SKM-1 treated with dmso at 0.1 percent for 144 hours (cell line): ENCODE measurements at regions not wholly inside any gene's neighbourhood (a gene's known extent, or its start where the extent isn't known, plus 50 kb on each side); places are given as distances from the start of the nearest gene placed in this dataset.

Source experiments
- DNase-seq: peaks from one replicate; lab custom pipeline; 2025; ENCODE audit not compliant: unreplicated experiment; lab: John Stamatoyannopoulos, UW

- DNase-seq: no peak
These were observed 851.2 kb downstream of the GALC start for GRCh38 chr14:87141801-87142200.

- no peak for DNase-seq
These were observed 853.7 kb downstream of the GALC start for GRCh38 chr14:87139299-87139698.

GRCh38 chr14:87133073-87133801 is 859.7 kb downstream of the GALC start:
- DNase-seq: no peak

DNA sequence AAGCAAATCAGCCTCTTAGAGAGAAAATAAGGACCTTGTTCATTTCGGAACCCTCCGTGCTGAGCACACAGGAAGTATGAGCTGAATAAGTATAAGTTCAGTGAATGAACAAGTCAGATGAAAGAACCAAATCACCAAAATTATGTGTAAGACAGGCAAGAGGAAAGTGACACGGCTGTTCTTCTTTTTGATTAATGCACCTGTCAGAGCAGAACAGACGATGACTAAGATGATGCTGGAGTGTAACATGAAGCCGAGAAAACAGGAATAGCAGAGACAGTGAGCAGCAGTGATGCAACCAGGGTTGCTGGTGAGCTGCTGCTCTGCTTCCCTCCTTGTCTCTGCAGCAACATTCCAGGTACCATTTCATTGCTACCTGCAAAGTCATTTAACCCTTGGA is 861.1 kb downstream of the GALC start:
- DNase-seq: no peak

DNA sequence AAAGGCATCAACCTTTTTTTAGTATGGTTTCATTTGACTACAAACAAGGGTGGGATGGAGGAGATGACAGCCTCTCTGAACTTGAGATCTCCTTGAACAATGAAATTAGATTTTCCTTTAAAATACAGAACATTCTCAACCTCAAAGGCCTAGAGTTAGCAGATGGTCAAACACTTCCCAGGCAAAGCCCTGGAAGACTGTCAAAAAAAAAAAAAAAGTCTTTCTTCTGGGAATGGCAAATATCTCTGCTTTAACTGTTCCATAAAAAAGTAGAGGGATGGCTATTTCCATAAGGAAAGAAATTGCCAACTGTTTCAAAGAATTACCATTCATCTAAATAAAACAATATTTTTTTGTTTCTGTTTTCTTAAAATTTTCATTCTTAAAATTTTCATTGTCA is 870.8 kb downstream of the GALC start:
- no peak for DNase-seq

DNA sequence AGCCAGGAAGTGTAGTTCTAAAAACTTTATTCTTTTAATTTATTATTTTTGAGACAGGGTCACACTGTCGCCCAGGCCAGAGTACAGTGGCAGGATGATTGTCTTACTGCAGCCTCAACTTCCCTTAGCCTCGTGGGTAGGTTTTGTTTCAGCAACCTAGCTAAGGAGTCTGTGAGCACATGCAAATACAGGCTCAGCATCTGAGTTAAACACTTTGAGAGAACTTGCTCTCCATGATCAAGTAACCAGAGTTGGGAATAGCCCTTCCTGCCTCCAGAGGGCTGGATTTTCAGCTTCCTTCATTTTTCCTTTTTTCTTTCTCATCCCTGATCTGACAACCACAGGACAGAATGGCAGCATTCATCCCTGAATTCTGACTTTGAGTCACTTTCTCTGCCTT is 871.3 kb downstream of the GALC start:
- DNase-seq: no peak

GRCh38 chr14:87115234-87115633 is 877.7 kb downstream of the GALC start:
- DNase-seq: no peak

DNA sequence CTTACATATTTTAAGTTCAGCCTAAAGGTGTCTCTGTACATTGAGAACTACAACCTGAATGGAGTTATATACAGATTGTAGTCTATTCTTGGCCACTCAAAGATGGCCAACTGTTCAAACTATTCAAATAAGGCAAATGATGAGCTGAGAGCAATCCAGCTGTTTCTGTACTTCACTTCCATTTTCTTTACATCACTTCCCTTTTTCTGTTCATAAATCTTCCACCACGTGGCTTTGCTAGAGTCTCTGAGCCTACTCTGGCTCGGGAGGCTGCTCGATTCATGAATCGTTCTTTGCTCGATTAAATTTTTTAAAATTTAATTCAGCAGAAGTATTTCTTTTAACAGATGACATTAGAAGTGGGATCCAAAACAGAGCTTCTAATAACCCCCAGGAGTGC is 879.7 kb downstream of the GALC start:
- no peak for DNase-seq

DNA sequence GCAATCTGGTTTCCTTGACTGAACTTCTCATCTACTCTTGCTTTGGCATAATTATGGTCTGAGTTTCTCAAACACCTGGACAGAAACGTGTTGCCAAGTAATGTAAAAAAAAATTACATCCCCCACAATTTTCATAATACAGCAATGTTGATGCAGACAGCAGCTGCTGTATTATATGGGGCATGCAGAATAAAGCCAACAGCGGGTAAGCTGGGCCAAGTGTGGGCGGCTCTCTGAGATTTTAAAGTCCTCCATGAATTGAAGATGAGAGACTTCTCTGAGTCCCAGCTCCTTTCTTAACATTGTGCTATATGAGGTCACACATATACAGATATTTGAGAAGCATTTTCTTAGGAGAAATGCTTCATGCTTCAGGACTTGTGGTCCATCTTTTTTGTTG is 881.2 kb downstream of the GALC start:
- DNase-seq: no peak

- no peak for DNase-seq
These were observed 881.9 kb downstream of the GALC start for GRCh38 chr14:87111126-87111525.

DNA sequence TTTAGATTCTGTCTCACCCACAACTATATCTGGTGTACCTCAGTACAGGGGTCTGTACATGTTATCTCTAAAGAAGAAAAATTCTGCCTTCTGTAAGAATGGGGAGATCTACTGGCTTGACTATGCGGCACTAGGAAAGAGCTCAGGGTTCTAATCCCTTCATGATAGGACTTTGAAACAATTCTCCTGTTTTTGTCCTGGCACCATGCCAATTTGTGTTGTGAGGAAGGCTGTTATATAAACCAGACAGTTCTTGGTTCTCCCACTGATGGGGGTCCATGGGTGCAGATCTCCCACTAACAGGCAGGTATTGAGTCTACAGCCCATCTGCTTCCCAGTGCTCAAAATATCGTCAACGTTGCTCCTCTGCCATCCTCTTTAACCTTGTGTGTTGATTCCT is 883.7 kb downstream of the GALC start:
- no peak for DNase-seq

DNA sequence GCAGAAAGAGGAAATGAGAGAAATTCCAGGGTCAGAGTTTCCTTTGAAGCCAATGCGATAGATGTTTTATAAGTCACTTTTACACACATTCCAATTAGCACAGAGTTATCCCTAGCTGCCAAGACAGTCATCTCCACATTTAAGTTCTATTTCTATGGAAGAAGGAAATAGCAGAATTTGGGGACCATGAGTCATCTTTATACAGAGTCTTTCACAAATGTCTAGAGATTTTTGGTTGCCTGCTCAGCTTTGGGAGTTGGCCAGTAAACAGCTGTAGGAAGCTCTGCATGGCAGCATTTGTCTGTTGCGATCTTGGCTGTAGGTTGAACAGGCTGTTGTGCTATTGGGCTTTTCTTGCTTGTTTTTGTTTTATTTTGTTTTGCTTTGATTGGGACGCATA is 884.3 kb downstream of the GALC start:
- no peak for DNase-seq

- DNase-seq: no peak
These were observed 890.1 kb downstream of the GALC start for GRCh38 chr14:87102811-87103378.

GRCh38 chr14:87097015-87097414 is 896.0 kb downstream of the GALC start:
- DNase-seq: no peak

DNA sequence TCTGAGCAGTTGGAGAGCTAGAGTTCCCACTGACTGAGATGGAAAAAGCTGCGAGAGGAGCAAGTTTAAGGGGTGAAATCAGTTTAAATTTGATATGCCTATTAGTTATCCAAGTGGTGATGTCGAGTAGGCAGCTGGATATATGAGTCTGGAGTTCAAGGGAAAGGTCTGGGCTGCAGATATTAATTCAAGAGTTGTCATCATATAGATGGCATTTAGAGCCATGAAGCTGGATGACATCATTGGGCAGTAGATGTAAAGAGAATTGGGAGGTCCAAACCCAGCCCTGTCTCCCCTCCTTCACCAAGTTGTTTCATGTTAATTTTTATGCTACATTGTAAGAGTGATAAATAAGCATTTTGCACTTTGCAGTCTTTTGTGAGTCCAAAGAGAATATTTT is 898.1 kb downstream of the GALC start:
- no peak for DNase-seq

DNA sequence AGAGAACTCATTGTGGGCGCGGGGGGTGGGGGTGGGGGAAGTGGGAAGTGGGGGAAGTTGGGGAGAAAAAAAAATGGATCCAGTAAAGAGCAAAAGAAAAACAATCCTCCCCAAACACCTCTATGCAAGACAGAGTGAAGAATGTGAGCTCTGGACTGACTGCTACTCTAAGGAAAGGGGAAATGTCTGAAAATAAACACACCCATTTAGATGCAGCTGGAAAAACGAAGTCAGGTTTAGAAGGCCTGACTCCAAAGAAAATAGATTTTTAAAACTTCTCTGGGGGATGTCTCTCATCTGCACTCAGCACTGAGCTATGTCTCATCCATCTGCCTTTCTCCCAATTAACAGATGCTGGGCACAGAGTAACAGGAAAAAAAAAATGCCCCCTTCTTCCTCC is 904.4 kb downstream of the GALC start:
- no peak for DNase-seq

DNA sequence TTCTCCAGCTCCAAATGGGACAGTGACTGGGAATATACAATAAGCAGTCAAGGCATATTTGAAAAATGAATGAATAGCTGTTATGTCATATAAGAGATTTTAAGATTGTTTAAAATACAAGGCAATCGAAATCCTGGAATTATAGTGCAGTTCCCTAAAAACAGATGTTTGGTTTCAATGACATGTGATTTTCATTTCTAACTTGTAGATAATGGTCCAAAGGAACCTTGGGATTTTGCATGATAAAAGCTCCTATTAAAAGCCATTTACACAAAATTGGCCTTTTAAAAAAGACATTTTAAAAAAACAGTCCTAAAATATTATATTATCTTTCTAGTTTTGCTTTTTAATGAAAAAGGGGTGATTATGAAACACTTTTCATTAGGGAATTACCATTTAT is 905.1 kb downstream of the GALC start:
- DNase-seq: no peak

DNA sequence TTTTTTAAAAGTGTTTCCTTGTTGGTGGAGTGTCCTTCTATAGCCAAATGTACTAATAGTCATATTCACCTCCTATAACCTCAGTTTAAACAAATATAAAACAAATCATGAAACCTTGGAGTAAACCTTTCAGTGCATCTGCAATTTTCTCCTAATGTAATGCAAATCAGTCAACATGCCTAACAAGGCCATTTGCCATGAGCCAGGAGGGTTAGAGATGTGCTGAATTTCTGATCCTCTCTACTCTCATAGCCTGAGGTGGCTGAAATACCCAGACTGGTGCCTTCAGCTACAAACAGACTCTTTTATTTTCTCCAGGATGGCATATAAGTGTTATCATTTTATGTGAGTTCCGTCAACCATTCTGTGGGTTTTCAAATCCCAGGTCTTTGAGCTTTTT is 908.1 kb downstream of the GALC start:
- no peak for DNase-seq

DNA sequence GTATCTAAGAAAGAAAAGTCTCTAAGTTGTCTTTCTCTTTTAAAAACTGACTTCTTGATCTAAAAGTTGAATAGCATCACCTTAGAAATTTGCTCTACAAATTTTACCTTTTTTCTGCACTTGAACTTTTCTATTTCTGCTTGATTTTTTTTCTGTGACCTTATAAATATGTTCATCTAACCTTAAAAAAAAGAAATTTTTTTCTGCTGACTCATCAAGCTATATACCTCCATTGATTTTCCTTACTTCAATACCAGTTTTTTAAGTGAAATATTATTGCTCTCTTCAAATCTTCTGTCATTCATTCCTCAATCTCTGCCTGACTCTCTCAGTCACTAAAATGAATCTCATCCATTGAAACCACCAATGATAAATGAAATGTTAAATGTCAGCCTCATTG is 910.1 kb downstream of the GALC start:
- no peak for DNase-seq

DNA sequence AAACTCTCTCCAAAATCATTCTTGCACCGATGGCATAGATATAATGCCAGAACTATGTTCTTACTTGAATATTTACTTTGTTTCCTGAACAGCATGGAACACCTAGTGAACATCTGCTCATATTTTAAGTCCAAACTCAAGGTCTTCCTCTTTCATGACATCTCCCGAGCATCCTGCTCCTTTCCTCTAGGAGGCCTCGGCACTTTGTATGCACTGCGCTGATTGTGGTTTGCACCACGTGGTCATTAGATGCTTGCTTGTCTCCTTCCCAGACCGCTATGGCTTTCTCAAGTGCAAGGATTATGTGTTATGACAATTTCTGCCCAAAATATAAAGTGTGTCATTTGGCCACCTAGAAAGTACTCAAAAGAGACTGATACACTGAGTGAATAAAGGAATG is 912.0 kb downstream of the GALC start:
- DNase-seq: no peak

GRCh38 chr14:87080146-87080545 is 912.8 kb downstream of the GALC start:
- no peak for DNase-seq

DNA sequence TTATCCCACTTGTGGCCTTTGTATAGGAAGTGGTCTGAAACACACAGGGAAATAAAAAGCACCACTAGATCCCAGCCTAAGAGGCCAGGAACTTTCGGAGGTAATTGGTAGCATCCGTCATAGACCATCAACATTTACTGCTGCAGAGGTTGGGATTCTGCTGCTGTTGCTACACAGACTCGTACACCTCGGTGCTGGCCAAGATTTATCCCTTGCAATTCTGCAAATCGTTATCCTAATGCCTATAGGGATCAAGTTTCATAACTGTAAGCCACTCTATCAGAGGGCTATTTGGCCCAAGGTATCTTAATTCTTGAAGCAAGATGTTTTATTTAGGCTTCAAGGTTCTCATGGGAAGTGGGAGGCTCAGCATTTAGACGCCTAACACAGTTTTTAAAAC is 913.6 kb downstream of the GALC start:
- DNase-seq: no peak

DNA sequence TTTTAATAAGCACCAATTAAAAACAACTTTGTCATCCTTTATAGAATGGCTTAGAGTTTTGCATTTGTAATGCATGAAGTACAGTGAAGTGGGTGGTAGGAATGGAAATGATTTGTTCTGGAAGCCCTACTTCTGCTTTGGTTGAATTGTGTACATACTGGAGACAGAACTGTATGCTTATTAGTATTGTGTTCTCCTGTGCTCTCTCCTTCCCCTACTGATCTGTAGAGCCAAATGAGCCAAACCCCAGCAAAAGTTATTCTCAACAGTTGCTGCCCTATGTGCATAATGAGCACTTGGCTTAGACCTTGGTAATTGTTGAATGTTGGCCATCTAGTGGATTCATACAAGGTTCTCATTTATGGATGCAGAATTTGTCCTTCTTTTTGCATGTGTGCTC is 916.1 kb downstream of the GALC start:
- DNase-seq: no peak
